ENCODE measurements at regions not wholly inside any gene's neighbourhood (a gene's known extent, or its start where the extent isn't known, plus 50 kb on each side); places are given as distances from the start of the nearest gene placed in this dataset.

GRCh38 chr14:22338381-22338780 is 250.6 kb downstream of the DAD1 start (continued):
- TF ChIP-seq KDM1A (IDR thresholded peaks at IDR 0.05; ENCODE audit: borderline replicate concordance, low read length) (no peak), YY1 (IDR thresholded peaks at IDR 0.05; ENCODE audit: low read depth, low read length) (no peak), SUZ12 (IDR thresholded peaks at IDR 0.05; ENCODE audit: low read length) (no peak), FOSL1 (IDR thresholded peaks at IDR 0.05; ENCODE audit: insufficient read depth, low read depth, low read length) (no peak), BACH1 (IDR thresholded peaks at IDR 0.05; ENCODE audit: low read length) (no peak), SAP30 (IDR thresholded peaks at IDR 0.05; ENCODE audit: insufficient read depth, insufficient replicate concordance, low read length) (no peak), BRCA1 (IDR thresholded peaks at IDR 0.05; ENCODE audit: low read depth, low read length) (no peak), POU5F1 (IDR thresholded peaks at IDR 0.05; ENCODE audit: low read depth, low read length) (no peak)
